ENCODE measurements at regions not wholly inside any gene's neighbourhood (a gene's known extent, or its start where the extent isn't known, plus 50 kb on each side); places are given as distances from the start of the nearest gene placed in this dataset.

DNA sequence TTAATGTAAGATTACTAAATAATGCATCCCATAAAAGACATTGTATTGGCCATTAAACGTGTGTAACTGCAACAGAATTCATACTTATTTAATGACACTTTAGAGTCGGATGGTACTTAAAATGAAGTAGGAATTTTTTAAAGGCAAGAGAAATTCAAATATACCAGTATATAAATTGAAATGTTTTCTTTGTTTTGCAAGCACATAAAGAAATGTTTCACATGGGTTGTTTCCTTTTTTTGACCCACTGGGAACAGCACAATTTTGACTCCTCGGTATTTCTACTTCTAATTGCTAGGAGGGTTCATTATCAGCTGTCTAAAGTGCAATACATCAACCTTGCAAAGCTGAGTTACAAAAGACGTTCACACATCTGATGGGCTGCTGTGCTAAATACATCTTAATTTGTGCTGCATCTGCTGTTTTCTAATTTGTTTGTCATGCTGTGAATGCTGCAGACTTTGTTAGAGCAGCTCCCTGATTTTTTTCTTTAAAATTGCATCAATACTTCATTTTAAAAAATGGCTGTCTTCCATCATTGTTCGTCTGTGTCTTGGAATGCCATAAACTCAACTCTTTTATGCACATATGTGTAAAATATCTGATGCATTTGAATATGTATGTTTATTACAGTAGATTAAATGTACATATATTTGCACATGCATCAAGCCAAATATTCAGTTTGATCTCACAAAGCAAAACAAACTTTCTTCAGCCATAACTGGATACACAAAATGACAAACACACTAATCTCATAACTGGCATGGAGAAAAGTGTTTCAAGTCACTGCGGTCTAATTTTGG is 454.0 kb upstream of the GRAMD2B start:
- no peak for DNase-seq (ENCODE audit: low spot score in 2 of 2)
- no peak overlapping the region for H3K4me3 ChIP-seq (ENCODE audit: low read depth, poor library complexity, severe bottlenecking)
- 64 to 67% methylated on average over 6 of the region's 6 CpGs for WGBS, 2 donors
- TF ChIP-seq CTCF (IDR thresholded peaks at IDR 0.05) = no peak
- no peak for TF ChIP-seq POLR2A (IDR thresholded peaks at IDR 0.05)
- intact Hi-C loops (cut with DNase I; ENCODE audit: low total_unique reads) = no loop called here

DNA sequence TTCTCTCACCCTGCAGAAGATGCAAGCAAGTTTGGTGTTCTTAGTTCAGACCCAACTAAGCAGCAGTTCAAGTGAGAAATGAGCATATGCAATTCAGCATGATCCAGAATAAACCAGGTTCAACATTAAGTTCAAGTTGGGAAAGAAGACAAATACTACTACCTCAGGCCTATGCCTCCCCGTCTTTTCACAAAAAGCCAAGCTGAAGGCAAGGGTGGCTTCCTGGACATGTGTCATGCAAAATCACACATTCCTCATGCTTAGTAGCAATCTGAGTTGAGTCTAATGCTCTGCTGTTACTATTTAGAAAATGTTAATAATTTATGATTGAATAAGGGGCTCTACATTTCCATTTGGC is 453.4 kb upstream of the GRAMD2B start:
- no peak for TF ChIP-seq CTCF (IDR thresholded peaks at IDR 0.05)
- no peak for TF ChIP-seq POLR2A (IDR thresholded peaks at IDR 0.05)
- DNase-seq (ENCODE audit: low spot score in 2 of 2) = no peak
- intact Hi-C loops (cut with DNase I; ENCODE audit: low total_unique reads) = no loop called here

GRCh38 chr5:125970631-125971307 is 452.4 kb upstream of the GRAMD2B start:
- WGBS, 2 donors = 64 to 66% methylated on average over 7 of the region's 7 CpGs
- intact Hi-C loops (cut with DNase I; ENCODE audit: low total_unique reads) = no loop called here
- no peak for TF ChIP-seq CTCF (IDR thresholded peaks at IDR 0.05)
- no peak for TF ChIP-seq POLR2A (IDR thresholded peaks at IDR 0.05)
- no peak for DNase-seq (ENCODE audit: low spot score in 2 of 2)
- no peak overlapping the region for H3K4me3 ChIP-seq (ENCODE audit: low read depth, poor library complexity, severe bottlenecking)

More for the DNA sequence above, 453.4 kb upstream of the GRAMD2B start:
- WGBS, 2 donors = 83 to 84% methylated on average over 1 of the region's 1 CpG
- H3K4me3 ChIP-seq (ENCODE audit: low read depth, poor library complexity, severe bottlenecking) = no peak overlapping the region

- intact Hi-C loops (cut with DNase I; ENCODE audit: low total_unique reads) = no loop called here
- no peak for DNase-seq (ENCODE audit: low spot score in 2 of 2)
- H3K4me3 ChIP-seq (ENCODE audit: low read depth, poor library complexity, severe bottlenecking) = no peak overlapping the region
- no peak for TF ChIP-seq POLR2A (IDR thresholded peaks at IDR 0.05)
- no peak for TF ChIP-seq CTCF (IDR thresholded peaks at IDR 0.05)
- WGBS, 2 donors = 89 to 91% methylated on average over 3 of the region's 3 CpGs
Measured at GRCh38 chr5:125972706-125973105, 450.5 kb upstream of the GRAMD2B start.

GRCh38 chr5:125974679-125975078 is 448.5 kb upstream of the GRAMD2B start:
- TF ChIP-seq POLR2A (IDR thresholded peaks at IDR 0.05) (no peak), CTCF (IDR thresholded peaks at IDR 0.05) (no peak)
- no peak overlapping the region for H3K4me3 ChIP-seq (ENCODE audit: low read depth, poor library complexity, severe bottlenecking)
- DNase-seq (ENCODE audit: low spot score in 2 of 2) = no peak
- WGBS, 2 donors = 65 to 73% methylated on average over 3 of the region's 3 CpGs
- intact Hi-C loops (cut with DNase I; ENCODE audit: low total_unique reads) = no loop called here

Measured in lower leg skin (tissue), 4 donors.